Right lobe of liver (tissue), 6 donors: ENCODE measurements at regions not wholly inside any gene's neighbourhood (a gene's known extent, or its start where the extent isn't known, plus 50 kb on each side); places are given as distances from the start of the nearest gene placed in this dataset.

Experiments used
- ATAC-seq, 4 donors: fragments of 200-7000 bp; cut with Tn5 transposase; one replicate each; pipeline ENCODE4 v1.9.1; 2020; ENCODE audit warnings: mild to moderate bottlenecking in 4 of 4, moderate library complexity in 4 of 4
- DNase-seq, 3 donors: peaks; one replicate each; pipeline ENCODE4 v3.0.0-alpha.2; 2020
- H3K27ac ChIP-seq, 3 donors: fragments of 200-600 bp; one replicate each; pipeline ENCODE4 v1.8.0; 2022
- H3K27me3 ChIP-seq, 2 donors: fragments of 200-600 bp; one replicate each; pipeline ENCODE4 v1.8.0; 2022
- H3K36me3 ChIP-seq, 4 donors: fragments of 200-600 bp; sonication (generic) in 1 of 4; one replicate each; pipeline versions ENCODE4 v1.5.1 to v1.8.0; 2017 to 2022; ENCODE audit warnings: control low read depth in 1 of 4
- H3K4me1 ChIP-seq, 4 donors: fragments of 200-600 bp; sonication (generic) in 1 of 4; one replicate each; pipeline versions ENCODE4 v1.5.1 to v1.8.0; 2017 to 2022; ENCODE audit warnings: control low read depth in 1 of 4
- H3K4me3 ChIP-seq, 3 donors: fragments of 200-600 bp; one replicate each; pipeline ENCODE4 v1.8.0; 2022
- H3K9me3 ChIP-seq, 4 donors: fragments of 200-600 bp; sonication (generic) in 1 of 4; one replicate each; pipeline versions ENCODE4 v1.5.1 to v1.8.0; 2017 to 2022; ENCODE audit warnings: control low read depth in 1 of 4
- POLR2A ChIP-seq: fragments of 450-650 bp; IDR thresholded peaks from one replicate; pipeline ENCODE4 v1.6.1; 2017; ENCODE audit warnings: antibody characterized with exemption, mild to moderate bottlenecking
- WGBS: methylation state at CpG from one replicate; pipeline ENCODE4 v1.1.6; 2018; ENCODE audit warnings: low coverage, low lambda C conversion rate; ENCODE audit not compliant: insufficient coverage; ENCODE audit errors: missing lambda C conversion rate; 5-methylcytosine and 5-hydroxymethylcytosine counted together
- intact Hi-C, 2 donors: fragments of 100-400 bp; cut with DNase I; formaldehyde crosslinking; loops; one replicate each; pipeline versions ENCODE4 v1.11.2 to v1.14.1; 2022
- TF ChIP-seq, protein P1 (sequence below), 4 donors: fragments of 200-600 bp in 3 of 4; fragments of 450-650 bp in 1 of 4; IDR thresholded peaks; one replicate each; pipeline versions ENCODE4 v1.5.1 to v1.8.0; 2016 to 2022; ENCODE audit warnings: antibody characterized with exemption in 4 of 4, mild to moderate bottlenecking in 2 of 4
- donor health status: DM: no; HTN: yes; CAD: no.
- donor health status: DM: no; HTN: no; CAD: no.
- donor health status: DM: no; HTN: no; CAD: no.
- donor health status: DM: no; HTN: yes; CAD: no.
- donor health status: DM: no; HTN: yes; CAD: no.

DNA sequence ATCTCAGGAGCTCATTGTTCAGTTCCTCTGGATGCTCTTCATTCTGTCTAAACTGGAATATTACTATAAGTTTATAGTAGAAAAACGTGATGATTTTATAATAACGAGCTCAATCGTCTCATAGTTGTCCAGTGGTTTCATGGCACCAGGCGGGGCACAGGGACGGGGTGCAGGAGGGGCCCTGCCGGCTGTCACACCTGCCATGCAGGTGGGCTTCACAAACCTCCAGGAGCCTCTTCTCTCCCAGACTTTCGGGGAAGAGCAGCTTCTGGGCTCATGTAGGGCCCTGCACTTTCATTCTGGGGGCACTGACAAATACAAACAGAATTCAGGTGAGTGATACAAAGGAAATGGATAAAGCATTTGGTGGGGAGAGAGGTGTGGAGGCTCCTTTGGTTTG is 146.9 kb upstream of the KLF6 start:
- Histone ChIP-seq H3K27me3 (no peaks in the 10 kb centered on the region), H3K27ac (no peak overlapping the region), H3K4me1 (peaks cover 0 to 7% (median 0%) of the 10 kb centered on the region in 4 donors), H3K4me3 (no peak overlapping the region), H3K9me3 (no peaks in the 10 kb centered on the region), H3K36me3 (no peaks in the 10 kb centered on the region)
- intact Hi-C loops, result no loop called here
- TF ChIP-seq, protein P1, sequence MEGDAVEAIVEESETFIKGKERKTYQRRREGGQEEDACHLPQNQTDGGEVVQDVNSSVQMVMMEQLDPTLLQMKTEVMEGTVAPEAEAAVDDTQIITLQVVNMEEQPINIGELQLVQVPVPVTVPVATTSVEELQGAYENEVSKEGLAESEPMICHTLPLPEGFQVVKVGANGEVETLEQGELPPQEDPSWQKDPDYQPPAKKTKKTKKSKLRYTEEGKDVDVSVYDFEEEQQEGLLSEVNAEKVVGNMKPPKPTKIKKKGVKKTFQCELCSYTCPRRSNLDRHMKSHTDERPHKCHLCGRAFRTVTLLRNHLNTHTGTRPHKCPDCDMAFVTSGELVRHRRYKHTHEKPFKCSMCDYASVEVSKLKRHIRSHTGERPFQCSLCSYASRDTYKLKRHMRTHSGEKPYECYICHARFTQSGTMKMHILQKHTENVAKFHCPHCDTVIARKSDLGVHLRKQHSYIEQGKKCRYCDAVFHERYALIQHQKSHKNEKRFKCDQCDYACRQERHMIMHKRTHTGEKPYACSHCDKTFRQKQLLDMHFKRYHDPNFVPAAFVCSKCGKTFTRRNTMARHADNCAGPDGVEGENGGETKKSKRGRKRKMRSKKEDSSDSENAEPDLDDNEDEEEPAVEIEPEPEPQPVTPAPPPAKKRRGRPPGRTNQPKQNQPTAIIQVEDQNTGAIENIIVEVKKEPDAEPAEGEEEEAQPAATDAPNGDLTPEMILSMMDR (IDR thresholded peaks at IDR 0.05), result no peak
- no peak for TF ChIP-seq POLR2A
- no peak for ATAC-seq
- 87% methylated on average over 6 of the region's 7 CpGs for WGBS
- DNase-seq, result no peak

DNA sequence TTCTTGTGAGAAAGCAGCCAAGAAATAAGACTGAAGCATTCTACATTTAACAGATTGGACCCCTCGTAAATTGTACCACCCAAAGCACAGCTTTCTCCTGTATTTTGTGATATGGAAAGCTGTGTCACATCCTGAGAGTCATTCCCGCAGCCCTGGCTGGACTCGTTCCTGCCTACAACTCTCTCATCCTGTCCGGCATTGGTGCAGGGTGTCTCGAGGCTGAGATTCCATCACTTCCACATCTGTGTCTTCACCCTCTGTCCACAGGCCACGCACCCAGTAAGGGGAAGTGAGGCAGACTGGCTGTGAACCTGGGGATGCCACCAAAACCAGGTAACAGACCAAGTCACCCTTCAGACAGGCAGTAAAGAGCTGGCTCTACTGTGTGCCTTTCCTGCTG is 146.2 kb upstream of the KLF6 start:
- TF ChIP-seq, protein P1 (IDR thresholded peaks at IDR 0.05), result no peak
- TF ChIP-seq POLR2A, result no peak
- no peaks in the 10 kb centered on the region for H3K9me3 ChIP-seq
- H3K27me3 ChIP-seq, result no peaks in the 10 kb centered on the region
- no peak overlapping the region for H3K27ac ChIP-seq
- 76% methylated on average over 6 of the region's 6 CpGs for WGBS
- DNase-seq (no peak), ATAC-seq (no peak)
- H3K4me3 ChIP-seq, result no peak overlapping the region
- H3K36me3 ChIP-seq, result no peaks in the 10 kb centered on the region
- intact Hi-C loops, result no loop called here
- H3K4me1 ChIP-seq, result peaks cover 0 to 7% (median 0%) of the 10 kb centered on the region in 4 donors

DNA sequence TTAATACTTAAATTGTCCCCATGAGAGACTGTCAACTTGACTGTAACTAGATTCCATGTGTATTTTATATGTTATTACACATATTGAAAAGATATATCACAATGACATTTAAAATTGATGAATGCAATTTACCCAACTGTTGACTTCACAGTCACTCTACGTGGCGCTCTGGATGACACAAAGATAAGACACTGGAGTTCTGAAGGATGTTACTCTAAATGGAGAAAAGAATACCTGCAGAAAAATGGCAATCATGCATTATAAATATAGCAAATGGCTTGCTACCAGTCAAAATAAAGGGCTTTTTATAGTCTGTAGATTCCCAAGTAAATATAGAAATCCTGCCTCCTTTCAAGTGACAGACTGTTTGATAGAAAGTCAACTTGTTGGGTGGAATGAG is 143.6 kb upstream of the KLF6 start:
- Histone ChIP-seq H3K27ac (no peak overlapping the region), H3K27me3 (no peaks in the 10 kb centered on the region), H3K4me1 (no peaks in the 10 kb centered on the region), H3K4me3 (no peak overlapping the region), H3K9me3 (no peaks in the 10 kb centered on the region), H3K36me3 (no peaks in the 10 kb centered on the region)
- 89% methylated on average over 2 of the region's 2 CpGs for WGBS
- DNase-seq (no peak), ATAC-seq (no peak)
- TF ChIP-seq, protein P1 (IDR thresholded peaks at IDR 0.05), result no peak
- no peak for TF ChIP-seq POLR2A
- intact Hi-C loops, result no loop called here

DNA sequence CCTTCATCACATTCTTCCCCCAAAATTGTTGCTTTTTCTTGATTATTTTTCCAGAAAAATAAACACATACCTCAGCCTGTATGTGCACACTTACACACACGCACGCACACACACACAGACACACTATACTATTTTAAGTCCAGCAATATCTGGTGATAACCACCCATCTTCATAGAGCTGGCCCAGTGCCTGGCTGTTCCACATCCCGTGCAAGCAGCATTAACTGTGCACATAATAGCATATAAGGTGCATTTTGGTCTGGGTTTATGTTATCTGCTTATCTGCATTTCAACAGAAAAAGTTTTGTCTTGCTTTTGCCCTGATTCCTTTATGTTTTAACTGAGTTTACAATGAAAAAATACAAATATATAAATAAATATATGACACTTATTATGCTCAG is 143.1 kb upstream of the KLF6 start:
- 61% methylated on average over 3 of the region's 3 CpGs for WGBS
- ATAC-seq (no peak), DNase-seq (no peak)
- H3K27me3 ChIP-seq, result no peaks in the 10 kb centered on the region
- H3K4me3 ChIP-seq, result no peak overlapping the region
- no peaks in the 10 kb centered on the region for H3K36me3 ChIP-seq
- no peaks in the 10 kb centered on the region for H3K4me1 ChIP-seq
- no peaks in the 10 kb centered on the region for H3K9me3 ChIP-seq
- intact Hi-C loops, result no loop called here
- TF ChIP-seq, protein P1 (IDR thresholded peaks at IDR 0.05), result no peak
- H3K27ac ChIP-seq, result no peak overlapping the region
